ENCODE measurements at regions not wholly inside any gene's neighbourhood (a gene's known extent, or its start where the extent isn't known, plus 50 kb on each side); places are given as distances from the start of the nearest gene placed in this dataset.

DNA sequence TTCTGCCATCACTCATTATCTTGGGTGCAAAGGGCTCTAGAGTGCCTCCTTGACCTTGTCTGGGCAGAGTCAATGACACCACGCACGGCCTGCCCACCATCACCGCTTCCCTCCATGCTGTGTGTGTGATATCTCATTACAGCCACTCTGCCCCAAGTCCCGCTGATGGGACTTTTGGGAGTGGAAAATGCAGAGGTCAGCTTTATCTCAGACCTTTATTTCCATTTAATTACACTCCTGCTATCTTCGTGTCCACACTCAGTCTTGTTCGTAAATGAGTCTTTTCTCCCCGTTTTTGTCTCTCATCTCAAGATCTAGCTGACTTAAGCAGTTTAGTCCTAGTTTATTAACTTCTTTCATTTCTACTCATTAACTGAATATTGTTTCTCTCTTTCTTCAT, 226.2 kb downstream of the ICE1 start:
- no peaks in the 10 kb centered on the region for H3K79me2 ChIP-seq (ENCODE audit: control insufficient read depth, insufficient read depth, low read length)
- H3K9me3 ChIP-seq (ENCODE audit: control insufficient read depth, insufficient read depth, low read depth, low read length) = no peaks in the 10 kb centered on the region
- no peak overlapping the region for H3K27ac ChIP-seq (ENCODE audit: insufficient read depth, low read length)
- TF ChIP-seq, protein P1, sequence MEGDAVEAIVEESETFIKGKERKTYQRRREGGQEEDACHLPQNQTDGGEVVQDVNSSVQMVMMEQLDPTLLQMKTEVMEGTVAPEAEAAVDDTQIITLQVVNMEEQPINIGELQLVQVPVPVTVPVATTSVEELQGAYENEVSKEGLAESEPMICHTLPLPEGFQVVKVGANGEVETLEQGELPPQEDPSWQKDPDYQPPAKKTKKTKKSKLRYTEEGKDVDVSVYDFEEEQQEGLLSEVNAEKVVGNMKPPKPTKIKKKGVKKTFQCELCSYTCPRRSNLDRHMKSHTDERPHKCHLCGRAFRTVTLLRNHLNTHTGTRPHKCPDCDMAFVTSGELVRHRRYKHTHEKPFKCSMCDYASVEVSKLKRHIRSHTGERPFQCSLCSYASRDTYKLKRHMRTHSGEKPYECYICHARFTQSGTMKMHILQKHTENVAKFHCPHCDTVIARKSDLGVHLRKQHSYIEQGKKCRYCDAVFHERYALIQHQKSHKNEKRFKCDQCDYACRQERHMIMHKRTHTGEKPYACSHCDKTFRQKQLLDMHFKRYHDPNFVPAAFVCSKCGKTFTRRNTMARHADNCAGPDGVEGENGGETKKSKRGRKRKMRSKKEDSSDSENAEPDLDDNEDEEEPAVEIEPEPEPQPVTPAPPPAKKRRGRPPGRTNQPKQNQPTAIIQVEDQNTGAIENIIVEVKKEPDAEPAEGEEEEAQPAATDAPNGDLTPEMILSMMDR (conservative IDR thresholded peaks at IDR 0.05 in 1 of 2, IDR thresholded peaks at IDR 0.05 in 1 of 2; ENCODE audit: low read depth in 1 of 2, low read length in 2 of 2) = no peak
- TF ChIP-seq EZH2 (IDR thresholded peaks at IDR 0.05; ENCODE audit: low read length, missing control alignments) = no peak
- H3K9ac ChIP-seq (ENCODE audit: insufficient read depth, low read length) = no peak overlapping the region
- H4K20me1 ChIP-seq (ENCODE audit: control insufficient read depth, extremely low read depth, insufficient read depth, low read length) = no peaks in the 10 kb centered on the region
- no peak for DNase-seq (ENCODE audit: low read depth in 2 of 2)
- no peaks in the 10 kb centered on the region for H3K4me1 ChIP-seq (ENCODE audit: control insufficient read depth, extremely low read depth, insufficient read depth, low read length)
- no peak overlapping the region for H2AFZ ChIP-seq (ENCODE audit: low read length)
- no peaks in the 10 kb centered on the region for H3K36me3 ChIP-seq (ENCODE audit: control insufficient read depth, insufficient read depth, low read length)
- H3K4me3 ChIP-seq (replicated peaks in 1 of 4; ENCODE audit: control extremely low read depth in 1 of 4, insufficient read depth in 1 of 4, low read depth in 3 of 4, low read length in 4 of 4) = no peak overlapping the region
- H3K27me3 ChIP-seq (ENCODE audit: control insufficient read depth, insufficient read depth, low read length) = no peaks in the 10 kb centered on the region
- no peak overlapping the region for H3K4me2 ChIP-seq (ENCODE audit: extremely low read depth, insufficient read depth, low read length)

DNA sequence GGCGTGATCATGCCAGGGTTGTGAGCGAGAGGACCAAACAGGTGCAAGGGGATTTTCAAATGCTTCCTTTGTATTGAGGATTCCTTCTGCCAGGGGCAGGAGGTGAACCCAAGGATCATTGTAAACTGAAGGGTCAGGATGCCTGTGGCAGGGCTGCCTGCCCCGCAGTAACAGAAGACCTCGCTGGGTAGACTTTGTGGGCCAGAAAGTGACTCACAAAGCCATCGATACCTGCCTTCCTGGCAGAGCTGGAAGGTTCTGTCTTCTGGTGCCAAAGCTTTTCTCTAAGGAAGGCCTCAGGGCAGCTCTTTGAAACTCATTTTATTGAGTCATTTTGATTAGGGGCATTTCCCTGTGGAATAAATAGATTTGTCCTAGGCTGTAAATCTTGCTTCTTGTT, 223.4 kb downstream of the ICE1 start:
- Histone ChIP-seq H3K27ac (ENCODE audit: insufficient read depth, low read length) (no peak overlapping the region), H4K20me1 (ENCODE audit: control insufficient read depth, extremely low read depth, insufficient read depth, low read length) (no peaks in the 10 kb centered on the region), H3K4me2 (ENCODE audit: extremely low read depth, insufficient read depth, low read length) (no peak overlapping the region)

DNA sequence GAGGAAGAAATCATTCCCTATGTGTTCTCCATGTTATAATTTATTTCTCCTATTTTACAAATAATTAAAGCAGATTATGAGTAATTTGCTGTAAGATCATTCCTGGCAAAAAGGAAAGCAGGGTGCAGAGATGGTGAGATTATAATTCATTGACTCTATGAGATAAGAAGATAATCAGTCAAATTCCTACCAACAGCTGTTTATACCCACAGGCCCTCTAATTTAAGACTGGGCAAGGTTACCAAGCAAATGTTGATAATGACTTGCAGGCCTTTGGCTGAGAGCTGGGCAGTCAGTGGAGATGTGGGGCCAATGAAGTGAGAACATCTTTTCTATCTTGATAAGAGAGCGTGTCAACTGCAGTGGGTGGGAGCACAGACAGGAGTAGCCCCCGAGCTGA, 222.7 kb downstream of the ICE1 start:
- Histone ChIP-seq H4K20me1 (ENCODE audit: control insufficient read depth, extremely low read depth, insufficient read depth, low read length) (no peaks in the 10 kb centered on the region), H2AFZ (ENCODE audit: low read length) (no peak overlapping the region), H3K4me2 (ENCODE audit: extremely low read depth, insufficient read depth, low read length) (no peak overlapping the region), H3K27ac (ENCODE audit: insufficient read depth, low read length) (no peak overlapping the region), H3K36me3 (ENCODE audit: control insufficient read depth, insufficient read depth, low read length) (no peaks in the 10 kb centered on the region), H3K9ac (ENCODE audit: insufficient read depth, low read length) (no peak overlapping the region), H3K4me3 (replicated peaks in 1 of 4; ENCODE audit: control extremely low read depth in 1 of 4, insufficient read depth in 1 of 4, low read depth in 3 of 4, low read length in 4 of 4) (no peak overlapping the region), H3K79me2 (ENCODE audit: control insufficient read depth, insufficient read depth, low read length) (no peaks in the 10 kb centered on the region), H3K9me3 (ENCODE audit: control insufficient read depth, insufficient read depth, low read depth, low read length) (no peaks in the 10 kb centered on the region), H3K4me1 (ENCODE audit: control insufficient read depth, extremely low read depth, insufficient read depth, low read length) (no peaks in the 10 kb centered on the region), H3K27me3 (ENCODE audit: control insufficient read depth, insufficient read depth, low read length) (no peaks in the 10 kb centered on the region)
- TF ChIP-seq, protein P1 (conservative IDR thresholded peaks at IDR 0.05 in 1 of 2, IDR thresholded peaks at IDR 0.05 in 1 of 2; ENCODE audit: low read depth in 1 of 2, low read length in 2 of 2) = no peak
- DNase-seq (ENCODE audit: low read depth in 2 of 2) = no peak

More for the DNA sequence above, 223.4 kb downstream of the ICE1 start:
- Histone ChIP-seq H3K79me2 (ENCODE audit: control insufficient read depth, insufficient read depth, low read length) (no peaks in the 10 kb centered on the region), H3K9ac (ENCODE audit: insufficient read depth, low read length) (no peak overlapping the region), H2AFZ (ENCODE audit: low read length) (no peak overlapping the region), H3K9me3 (ENCODE audit: control insufficient read depth, insufficient read depth, low read depth, low read length) (no peaks in the 10 kb centered on the region), H3K4me1 (ENCODE audit: control insufficient read depth, extremely low read depth, insufficient read depth, low read length) (no peaks in the 10 kb centered on the region), H3K36me3 (ENCODE audit: control insufficient read depth, insufficient read depth, low read length) (no peaks in the 10 kb centered on the region), H3K27me3 (ENCODE audit: control insufficient read depth, insufficient read depth, low read length) (no peaks in the 10 kb centered on the region), H3K4me3 (replicated peaks in 1 of 4; ENCODE audit: control extremely low read depth in 1 of 4, insufficient read depth in 1 of 4, low read depth in 3 of 4, low read length in 4 of 4) (no peak overlapping the region)
- TF ChIP-seq, protein P1 (conservative IDR thresholded peaks at IDR 0.05 in 1 of 2, IDR thresholded peaks at IDR 0.05 in 1 of 2; ENCODE audit: low read depth in 1 of 2, low read length in 2 of 2) = no peak
- TF ChIP-seq EZH2 (IDR thresholded peaks at IDR 0.05; ENCODE audit: low read length, missing control alignments) = no peak
- no peak for DNase-seq (ENCODE audit: low read depth in 2 of 2)

All from fibroblast of lung (primary cell).